NCI-H748 (cell line): ENCODE measurements at regions not wholly inside any gene's neighbourhood (a gene's known extent, or its start where the extent isn't known, plus 50 kb on each side); places are given as distances from the start of the nearest gene placed in this dataset.

Experiments used
- DNase-seq: peaks from one replicate; lab custom pipeline; 2025; ENCODE audit not compliant: unreplicated experiment; lab: John Stamatoyannopoulos, UW

DNA sequence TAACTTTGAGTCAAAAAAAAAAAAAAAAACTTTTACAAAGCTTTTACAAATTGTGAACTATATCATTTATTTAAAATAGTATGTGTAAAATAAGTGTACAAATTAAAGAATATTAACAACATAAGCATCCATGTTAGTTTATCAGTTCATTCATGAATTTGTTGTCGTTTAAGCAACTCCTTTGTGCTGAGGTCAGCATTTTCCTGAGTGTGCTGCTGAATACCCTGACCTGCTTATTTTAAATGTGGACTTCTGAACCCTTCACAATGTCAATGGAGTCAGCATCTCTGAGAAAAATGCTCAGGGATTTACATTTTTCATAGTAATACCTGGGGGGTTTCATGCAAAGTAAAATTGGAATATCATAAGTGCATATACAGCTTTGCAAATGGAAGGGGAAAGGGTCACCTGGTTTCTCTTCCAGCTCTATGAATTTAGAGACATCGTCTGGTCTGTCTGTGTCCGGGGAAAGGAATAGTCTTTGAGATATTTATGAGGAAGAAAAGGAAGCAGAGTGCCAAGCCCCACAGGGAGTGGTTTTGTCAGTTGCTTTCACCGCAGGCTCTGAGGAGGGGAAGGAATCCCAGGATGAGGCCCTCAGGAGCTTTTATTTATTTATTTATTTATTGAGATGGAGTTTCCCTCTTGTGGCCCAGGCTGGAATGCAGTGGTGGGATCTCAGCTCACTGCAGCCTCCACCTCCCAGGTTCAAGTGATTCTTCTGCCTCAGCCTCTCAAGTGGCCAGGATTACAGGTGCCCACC is 125.5 kb upstream of the SVIL start:
- no peak for DNase-seq

- DNase-seq, result no peak
Measured at GRCh38 chr10:29757551-29758297, 123.0 kb upstream of the SVIL start.

GRCh38 chr10:29756451-29756850 is 121.7 kb upstream of the SVIL start:
- peak; percentile 69 for DNase-seq

DNA sequence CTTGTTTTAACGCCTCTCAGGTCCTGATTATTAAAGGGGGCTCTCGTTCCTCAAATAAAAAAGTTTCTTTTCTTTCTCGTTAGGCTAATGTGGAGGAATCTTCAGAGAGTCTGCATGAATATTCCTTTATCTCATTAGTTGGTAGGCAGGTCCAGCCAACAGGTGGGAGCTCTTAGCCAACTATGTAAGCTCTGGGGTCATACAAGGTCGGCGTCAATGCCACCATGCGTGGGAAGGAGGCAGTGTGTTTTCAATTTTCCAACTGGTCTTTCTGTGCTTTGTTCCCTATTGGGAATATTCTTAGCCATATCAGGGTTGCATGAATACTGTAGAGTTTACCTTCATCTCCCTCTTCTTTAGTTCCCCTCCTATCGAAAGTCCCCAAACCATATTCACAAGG is 118.5 kb upstream of the SVIL start:
- DNase-seq, result no peak

DNA sequence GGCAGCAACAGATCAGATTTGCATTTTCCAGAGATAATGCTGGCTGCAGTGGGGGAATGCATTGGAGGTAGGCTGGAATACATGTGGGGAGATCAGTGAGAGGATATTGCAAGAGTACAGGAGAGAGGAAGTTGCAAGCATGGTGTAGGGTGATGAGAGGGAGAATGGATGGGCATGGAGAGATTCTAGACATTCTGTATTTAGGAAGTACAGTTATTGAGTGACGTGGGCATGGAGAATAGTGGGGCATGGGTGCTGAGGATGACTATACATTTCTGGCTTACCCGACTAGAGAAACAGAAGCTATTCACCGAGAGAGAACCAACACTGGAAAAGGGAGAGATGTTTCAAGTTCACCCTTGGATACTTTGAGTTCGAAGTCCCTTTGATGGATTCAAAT is 116.9 kb upstream of the SVIL start:
- DNase-seq, result no peak

GRCh38 chr10:29751240-29751639 is 116.5 kb upstream of the SVIL start:
- DNase-seq, result no peak

GRCh38 chr10:29749150-29749549 is 114.4 kb upstream of the SVIL start:
- DNase-seq, result no peak

GRCh38 chr10:29748109-29748650 is 113.4 kb upstream of the SVIL start:
- peak; percentile 18 for DNase-seq

GRCh38 chr10:29746080-29746797 is 111.5 kb upstream of the SVIL start:
- no peak for DNase-seq

- no peak for DNase-seq
Measured at GRCh38 chr10:29740981-29741545, 106.3 kb upstream of the SVIL start.

DNA sequence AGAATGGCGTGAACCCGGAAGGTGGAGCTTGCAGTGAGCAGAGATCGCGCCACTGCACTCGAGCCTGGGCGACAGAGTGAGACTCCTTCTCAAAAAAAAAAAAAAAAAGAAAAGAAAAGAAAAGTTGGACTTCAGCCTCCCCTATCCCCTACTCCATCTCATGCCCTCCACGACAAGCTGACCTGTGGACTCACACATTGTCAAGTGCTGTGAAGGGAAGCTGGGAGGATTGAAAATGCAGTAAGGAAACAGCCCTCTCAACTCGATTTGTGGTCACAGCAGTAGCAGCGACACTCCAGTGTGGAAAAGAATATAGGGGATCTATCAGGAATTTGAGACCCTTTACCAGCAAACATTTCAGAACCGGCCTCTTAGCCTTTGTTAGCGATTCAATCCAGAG is 103.6 kb upstream of the SVIL start:
- no peak for DNase-seq

GRCh38 chr10:29737074-29737593 is 102.4 kb upstream of the SVIL start:
- DNase-seq, result no peak

DNA sequence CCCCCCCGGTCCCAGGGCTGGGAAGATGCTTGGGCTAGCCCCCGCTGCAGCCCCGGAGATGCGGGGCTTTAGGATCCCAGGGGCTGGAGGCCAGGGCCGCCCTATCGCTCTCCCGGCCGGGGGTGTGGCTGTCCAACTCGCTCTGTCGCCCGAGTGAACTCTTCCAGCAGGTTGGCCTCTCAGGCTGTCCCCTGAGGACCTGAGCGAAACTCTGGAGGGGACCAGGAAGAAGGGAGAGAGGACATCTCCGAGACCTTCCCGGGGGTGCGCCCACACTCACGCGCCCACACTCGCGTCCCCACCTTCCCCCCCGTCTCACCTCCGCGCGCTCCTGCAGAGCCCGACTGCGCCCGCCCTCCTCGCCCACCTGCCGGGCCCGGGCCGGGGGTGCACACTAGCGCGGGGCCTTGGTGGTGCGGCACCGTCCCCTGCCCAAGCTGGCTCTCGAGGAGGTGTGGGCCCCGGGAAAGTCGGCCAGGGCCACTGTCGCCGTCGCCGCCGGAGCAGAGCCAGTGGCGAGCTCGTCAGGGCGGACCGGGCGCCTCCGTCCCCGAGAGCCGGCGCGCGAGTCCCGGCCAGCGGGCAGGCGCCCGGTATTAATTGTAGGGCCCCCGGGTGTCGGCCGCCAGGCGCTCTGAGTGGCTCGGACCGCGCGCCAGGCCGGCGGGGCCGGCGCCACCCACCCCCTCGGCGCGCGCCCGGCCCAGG is 101.7 kb upstream of the SVIL start:
- DNase-seq, result peak; percentile 69

DNA sequence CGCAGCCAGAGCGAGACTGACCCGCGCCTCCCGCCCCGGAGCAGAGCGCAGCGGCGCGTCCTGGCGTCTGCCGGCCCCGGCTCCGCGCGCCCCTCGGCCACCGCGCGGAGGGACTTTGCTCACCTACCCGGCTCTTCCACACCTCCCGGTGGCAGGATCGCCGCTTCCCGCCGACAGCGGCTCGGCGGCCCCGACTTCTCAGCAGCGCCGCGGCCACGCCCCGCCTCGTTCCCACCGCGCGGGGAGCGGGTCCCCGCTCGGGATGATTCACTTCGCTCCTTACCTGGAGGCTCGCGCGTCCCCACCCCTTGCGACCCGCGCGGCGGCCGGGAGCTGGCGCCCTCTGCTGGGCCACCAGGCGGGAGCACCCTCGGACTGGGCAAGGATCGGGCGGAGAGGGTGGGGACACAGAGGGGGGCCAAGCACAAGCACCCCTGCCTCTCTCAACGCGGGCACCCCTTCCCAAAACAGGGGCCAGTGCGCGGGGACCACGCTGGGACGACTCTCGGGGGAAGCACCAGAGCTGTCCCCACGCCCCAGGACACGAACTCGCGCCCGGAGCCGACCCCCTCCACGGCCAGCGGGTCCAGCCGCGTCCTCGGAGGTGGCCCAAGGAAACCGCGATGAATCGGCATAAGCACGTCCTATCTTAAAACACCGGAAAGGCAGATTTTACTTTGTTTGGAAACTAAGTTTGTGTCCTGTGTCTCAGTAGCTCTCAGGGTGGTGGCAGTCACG is 101.0 kb upstream of the SVIL start:
- peak; percentile 80 for DNase-seq

GRCh38 chr10:29734962-29735627 is 100.3 kb upstream of the SVIL start:
- peak; percentile 62 for DNase-seq

GRCh38 chr10:29734640-29734961 is 99.8 kb upstream of the SVIL start:
- no peak for DNase-seq

- no peak for DNase-seq
Measured at GRCh38 chr10:29733323-29733722, 98.6 kb upstream of the SVIL start.

GRCh38 chr10:29732918-29733317 is 98.1 kb upstream of the SVIL start:
- DNase-seq, result no peak

DNA sequence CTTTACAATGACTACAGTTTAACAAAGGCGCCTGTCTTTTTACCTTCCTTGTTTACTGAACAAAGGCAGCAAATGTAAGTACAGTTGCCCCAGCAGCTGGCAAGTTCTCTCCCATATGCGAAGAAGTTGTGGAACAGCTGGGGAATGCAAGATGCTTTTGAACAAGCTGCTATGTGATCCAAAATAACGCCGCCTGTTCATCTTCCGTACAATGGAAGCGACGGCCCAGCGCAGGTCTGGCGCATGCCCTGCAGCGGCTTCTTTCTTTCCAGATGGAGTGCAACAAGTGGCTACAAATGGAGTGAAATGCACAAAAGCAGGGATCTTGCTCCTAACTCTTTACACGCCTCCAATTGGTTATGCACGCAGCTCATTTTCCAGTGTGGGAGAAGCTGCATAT is 97.0 kb upstream of the SVIL start:
- peak; percentile 4 for DNase-seq
